ENCODE measurements at regions not wholly inside any gene's neighbourhood (a gene's known extent, or its start where the extent isn't known, plus 50 kb on each side); places are given as distances from the start of the nearest gene placed in this dataset.

GRCh38 chr18:67319109-67319508 is 197.4 kb downstream of the DSEL start:
- TF ChIP-seq, protein P1, sequence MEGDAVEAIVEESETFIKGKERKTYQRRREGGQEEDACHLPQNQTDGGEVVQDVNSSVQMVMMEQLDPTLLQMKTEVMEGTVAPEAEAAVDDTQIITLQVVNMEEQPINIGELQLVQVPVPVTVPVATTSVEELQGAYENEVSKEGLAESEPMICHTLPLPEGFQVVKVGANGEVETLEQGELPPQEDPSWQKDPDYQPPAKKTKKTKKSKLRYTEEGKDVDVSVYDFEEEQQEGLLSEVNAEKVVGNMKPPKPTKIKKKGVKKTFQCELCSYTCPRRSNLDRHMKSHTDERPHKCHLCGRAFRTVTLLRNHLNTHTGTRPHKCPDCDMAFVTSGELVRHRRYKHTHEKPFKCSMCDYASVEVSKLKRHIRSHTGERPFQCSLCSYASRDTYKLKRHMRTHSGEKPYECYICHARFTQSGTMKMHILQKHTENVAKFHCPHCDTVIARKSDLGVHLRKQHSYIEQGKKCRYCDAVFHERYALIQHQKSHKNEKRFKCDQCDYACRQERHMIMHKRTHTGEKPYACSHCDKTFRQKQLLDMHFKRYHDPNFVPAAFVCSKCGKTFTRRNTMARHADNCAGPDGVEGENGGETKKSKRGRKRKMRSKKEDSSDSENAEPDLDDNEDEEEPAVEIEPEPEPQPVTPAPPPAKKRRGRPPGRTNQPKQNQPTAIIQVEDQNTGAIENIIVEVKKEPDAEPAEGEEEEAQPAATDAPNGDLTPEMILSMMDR (IDR thresholded peaks at IDR 0.05), result no peak
- Histone ChIP-seq H3K9ac (ENCODE audit: insufficient read depth, low read length, poor library complexity, severe bottlenecking) (no peak overlapping the region), H2AFZ (ENCODE audit: insufficient read depth, low read depth, low read length, poor library complexity, severe bottlenecking) (no peak overlapping the region), H3K36me3 (replicated peaks in 1 of 2; ENCODE audit: control insufficient read depth in 1 of 2, insufficient read depth in 2 of 2, low read length in 2 of 2) (no peaks in the 10 kb centered on the region), H4K20me1 (ENCODE audit: insufficient read depth, low read length) (no peaks in the 10 kb centered on the region), H3K4me1 (ENCODE audit: control insufficient read depth in 1 of 2, insufficient read depth in 2 of 2, low read length in 2 of 2) (no peaks in the 10 kb centered on the region), H3K4me2 (replicated peaks; ENCODE audit: extremely low read depth, low read length, poor library complexity, severe bottlenecking) (no peak overlapping the region), H3K79me2 (ENCODE audit: insufficient read depth, low read length) (no peaks in the 10 kb centered on the region), H3K9me3 (replicated peaks in 1 of 2; ENCODE audit: control insufficient read depth in 1 of 2, insufficient read depth in 1 of 2, low read length in 2 of 2) (no peaks in the 10 kb centered on the region), H3K4me3 (replicated peaks in 1 of 3; ENCODE audit: low read depth in 2 of 3, low read length in 3 of 3) (no peak overlapping the region), H3K27ac (ENCODE audit: low read depth in 1 of 2, low read length in 2 of 2) (no peak overlapping the region), H3K27me3 (ENCODE audit: control insufficient read depth in 2 of 2, insufficient read depth in 2 of 2, low read length in 2 of 2) (no peaks in the 10 kb centered on the region)
- 86% methylated on average over 1 of the region's 2 CpGs for WGBS (ENCODE audit: insufficient coverage)
- intact Hi-C loops (cut with micrococcal nuclease), result no loop called here
- Mint-ChIP-seq H3K4me3 (no peak overlapping the region), H3K27me3 (ENCODE audit: low read depth in 3 of 3) (peaks cover 0 to 1% (median 0%) of the 10 kb centered on the region in 3 donors), H3K9me3 (peaks cover 0 to 4% (median 0%) of the 10 kb centered on the region in 7 donors), H3K36me3 (no peaks in the 10 kb centered on the region), H3K4me1 (no peaks in the 10 kb centered on the region), H3K27ac (no peak overlapping the region)
- no peak for DNase-seq

- H3K27me3 ChIP-seq (ENCODE audit: control insufficient read depth in 2 of 2, insufficient read depth in 2 of 2, low read length in 2 of 2), result no peaks in the 10 kb centered on the region
- TF ChIP-seq, protein P1 (IDR thresholded peaks at IDR 0.05), result no peak
- Mint-ChIP-seq H3K4me3 (no peak overlapping the region), H3K27ac (no peak overlapping the region), H3K4me1 (no peaks in the 10 kb centered on the region), H3K9me3 (peaks cover 0 to 4% (median 0%) of the 10 kb centered on the region in 7 donors), H3K36me3 (no peaks in the 10 kb centered on the region), H3K27me3 (ENCODE audit: low read depth in 3 of 3) (peaks cover 0 to 1% (median 0%) of the 10 kb centered on the region in 3 donors)
- H3K9me3 ChIP-seq (replicated peaks in 1 of 2; ENCODE audit: control insufficient read depth in 1 of 2, insufficient read depth in 1 of 2, low read length in 2 of 2), result no peaks in the 10 kb centered on the region
- H3K4me1 ChIP-seq (ENCODE audit: control insufficient read depth in 1 of 2, insufficient read depth in 2 of 2, low read length in 2 of 2), result no peaks in the 10 kb centered on the region
- H2AFZ ChIP-seq (ENCODE audit: insufficient read depth, low read depth, low read length, poor library complexity, severe bottlenecking), result no peak overlapping the region
- no peak for DNase-seq
- H3K36me3 ChIP-seq (replicated peaks in 1 of 2; ENCODE audit: control insufficient read depth in 1 of 2, insufficient read depth in 2 of 2, low read length in 2 of 2), result no peaks in the 10 kb centered on the region
- no peaks in the 10 kb centered on the region for H3K79me2 ChIP-seq (ENCODE audit: insufficient read depth, low read length)
- intact Hi-C loops (cut with micrococcal nuclease), result no loop called here
- H3K9ac ChIP-seq (ENCODE audit: insufficient read depth, low read length, poor library complexity, severe bottlenecking), result no peak overlapping the region
- no peak overlapping the region for H3K27ac ChIP-seq (ENCODE audit: low read depth in 1 of 2, low read length in 2 of 2)
- no peak overlapping the region for H3K4me3 ChIP-seq (replicated peaks in 1 of 3; ENCODE audit: low read depth in 2 of 3, low read length in 3 of 3)
- H4K20me1 ChIP-seq (ENCODE audit: insufficient read depth, low read length), result no peaks in the 10 kb centered on the region
- no peak overlapping the region for H3K4me2 ChIP-seq (replicated peaks; ENCODE audit: extremely low read depth, low read length, poor library complexity, severe bottlenecking)
Observed at GRCh38 chr18:67318651-67319050, 197.9 kb downstream of the DSEL start.
